Type B pancreatic cell (in vitro differentiated cells): ENCODE measurements at regions not wholly inside any gene's neighbourhood (a gene's known extent, or its start where the extent isn't known, plus 50 kb on each side); places are given as distances from the start of the nearest gene placed in this dataset.
"Not testable (repeated sequence)": the region's sequence is repeated elsewhere in the genome, so short reads cannot be mapped to it uniquely, and the experiment has no call there.

Experiments
- DNase-seq: peaks from one replicate; pipeline ENCODE4 v3.0.0; 2021; ENCODE audit warnings: mixed read lengths; ENCODE audit not compliant: unreplicated experiment; ENCODE audit errors: extremely low spot score
- H3K27ac Mint-ChIP-seq: 2 replicates; pipeline ENCODE4 v1.8.0; 2021; ENCODE audit warnings: mild to moderate bottlenecking, mixed read lengths
- H3K27me3 Mint-ChIP-seq: 2 replicates; pipeline ENCODE4 v1.8.0; 2021; ENCODE audit warnings: mixed read lengths
- H3K36me3 Mint-ChIP-seq: 2 replicates; pipeline ENCODE4 v1.8.0; 2021; ENCODE audit warnings: mixed read lengths
- H3K4me1 Mint-ChIP-seq: one replicate; pipeline ENCODE4 v1.8.0; 2021; ENCODE audit warnings: mixed read lengths; ENCODE audit not compliant: unreplicated experiment
- H3K4me3 Mint-ChIP-seq: 2 replicates; pipeline ENCODE4 v1.8.0; 2021; ENCODE audit warnings: mild to moderate bottlenecking, mixed read lengths
- H3K9me3 Mint-ChIP-seq: 2 replicates; pipeline ENCODE4 v1.8.0; 2021; ENCODE audit warnings: mixed read lengths
- CTCF ChIP-seq: fragments of 200-600 bp; sonication (generic); conservative IDR thresholded peaks from 2 replicates; pipeline ENCODE4 v1.5.0; 2021; ENCODE audit warnings: antibody characterized with exemption, mild to moderate bottlenecking

- no peak for TF ChIP-seq CTCF
- H3K4me1 Mint-ChIP-seq, result no peaks in the 10 kb centered on the region
- no peak overlapping the region for H3K4me3 Mint-ChIP-seq
- DNase-seq, result no peak
- H3K27ac Mint-ChIP-seq, result no peak overlapping the region
- no peaks in the 10 kb centered on the region for H3K9me3 Mint-ChIP-seq
- no peaks in the 10 kb centered on the region for H3K36me3 Mint-ChIP-seq
- H3K27me3 Mint-ChIP-seq, result peaks cover 4% of the 10 kb centered on the region
Measured at GRCh38 chr1:99371413-99371812, 107.1 kb downstream of the PLPPR4 start.

DNA sequence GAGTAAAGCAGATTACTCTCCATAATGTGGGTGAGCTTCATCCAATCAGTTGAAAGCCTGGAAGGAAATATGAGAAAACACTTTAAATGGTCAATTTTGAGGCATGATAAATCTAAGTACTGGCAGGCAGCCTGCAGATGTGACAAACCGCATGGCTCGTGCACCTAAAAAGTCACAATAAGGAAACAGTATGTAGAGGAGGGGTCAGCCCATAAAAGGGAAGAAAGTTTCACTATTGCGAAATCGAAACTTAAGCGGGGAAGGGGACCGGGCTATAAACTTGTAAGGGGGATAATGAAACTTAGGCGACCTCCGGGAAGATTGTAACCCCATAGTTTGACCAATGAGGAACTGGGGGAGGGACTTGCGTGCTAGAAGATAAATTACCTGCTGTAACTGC lies 109.8 kb downstream of the PLPPR4 start:
- Mint-ChIP-seq H3K9me3 (no peaks in the 10 kb centered on the region), H3K27me3 (no peaks in the 10 kb centered on the region), H3K36me3 (no peaks in the 10 kb centered on the region), H3K4me3 (no peak overlapping the region), H3K27ac (no peak overlapping the region), H3K4me1 (no peaks in the 10 kb centered on the region)
- DNase-seq, result no peak
- no peak for TF ChIP-seq CTCF

- DNase-seq, H3K36me3 Mint-ChIP-seq, H3K4me3 Mint-ChIP-seq, H3K4me1 Mint-ChIP-seq, H3K27me3 Mint-ChIP-seq, H3K9me3 Mint-ChIP-seq, H3K27ac Mint-ChIP-seq: not testable (repeated sequence)
Measured at GRCh38 chr1:99374693-99375092, 110.4 kb downstream of the PLPPR4 start.

DNA sequence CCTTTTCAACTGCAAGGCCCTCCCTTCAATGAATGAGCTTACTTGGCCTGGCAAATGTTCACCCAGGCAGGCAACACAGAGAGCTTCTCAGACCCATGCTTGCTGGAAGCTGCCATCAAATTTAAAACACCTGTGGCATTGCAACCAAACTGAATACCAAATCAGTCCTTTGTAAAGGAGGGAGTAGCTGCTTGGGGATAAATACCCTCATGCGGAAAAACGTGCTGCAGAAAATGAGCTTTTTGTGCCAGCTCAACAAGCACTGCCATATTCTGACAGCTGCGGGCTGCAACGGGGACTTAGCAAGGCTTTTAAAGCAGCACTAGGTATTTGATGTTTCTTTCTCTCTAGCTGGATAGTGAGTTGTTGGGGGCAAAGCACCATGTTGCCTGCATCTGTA lies 119.7 kb downstream of the PLPPR4 start:
- H3K36me3 Mint-ChIP-seq, result no peaks in the 10 kb centered on the region
- no peak overlapping the region for H3K27ac Mint-ChIP-seq
- H3K4me1 Mint-ChIP-seq, result no peaks in the 10 kb centered on the region
- TF ChIP-seq CTCF, result no peak
- H3K9me3 Mint-ChIP-seq, result no peaks in the 10 kb centered on the region
- no peak overlapping the region for H3K4me3 Mint-ChIP-seq
- no peak for DNase-seq
- H3K27me3 Mint-ChIP-seq, result no peaks in the 10 kb centered on the region

DNA sequence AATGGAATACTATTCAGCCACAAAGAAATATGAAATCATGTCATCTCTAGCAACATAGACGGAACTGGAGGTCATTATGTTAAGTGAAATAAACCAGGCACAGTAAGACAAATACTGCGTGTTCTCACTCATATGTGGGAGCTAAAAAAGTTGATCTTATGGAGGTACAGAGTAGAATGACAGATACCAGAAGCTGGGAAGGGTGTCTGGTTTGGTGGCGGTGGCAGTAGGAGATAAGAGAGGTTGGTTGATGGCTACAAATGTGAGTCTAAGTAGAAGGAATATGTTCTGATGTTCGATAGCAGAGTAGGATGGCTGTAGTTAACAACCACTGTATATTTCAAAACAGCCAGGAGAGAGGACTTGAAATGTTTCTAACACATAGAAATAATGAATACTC lies 121.6 kb downstream of the PLPPR4 start:
- no peaks in the 10 kb centered on the region for H3K36me3 Mint-ChIP-seq
- no peak for TF ChIP-seq CTCF
- H3K9me3 Mint-ChIP-seq, result no peaks in the 10 kb centered on the region
- no peaks in the 10 kb centered on the region for H3K4me1 Mint-ChIP-seq
- H3K27me3 Mint-ChIP-seq, result no peaks in the 10 kb centered on the region
- H3K4me3 Mint-ChIP-seq, result no peak overlapping the region
- H3K27ac Mint-ChIP-seq, result no peak overlapping the region
- no peak for DNase-seq

GRCh38 chr1:99396389-99396788 lies 132.1 kb downstream of the PLPPR4 start:
- H3K4me1 Mint-ChIP-seq, result no peaks in the 10 kb centered on the region
- TF ChIP-seq CTCF, result no peak

More at GRCh38 chr1:99396389-99396788, 132.1 kb downstream of the PLPPR4 start:
- no peaks in the 10 kb centered on the region for H3K9me3 Mint-ChIP-seq
- H3K27me3 Mint-ChIP-seq, result no peaks in the 10 kb centered on the region
- no peaks in the 10 kb centered on the region for H3K36me3 Mint-ChIP-seq
- no peak overlapping the region for H3K4me3 Mint-ChIP-seq
- no peak overlapping the region for H3K27ac Mint-ChIP-seq
- no peak for DNase-seq
